ENCODE measurements at regions not wholly inside any gene's neighbourhood (a gene's known extent, or its start where the extent isn't known, plus 50 kb on each side); places are given as distances from the start of the nearest gene placed in this dataset.

DNA sequence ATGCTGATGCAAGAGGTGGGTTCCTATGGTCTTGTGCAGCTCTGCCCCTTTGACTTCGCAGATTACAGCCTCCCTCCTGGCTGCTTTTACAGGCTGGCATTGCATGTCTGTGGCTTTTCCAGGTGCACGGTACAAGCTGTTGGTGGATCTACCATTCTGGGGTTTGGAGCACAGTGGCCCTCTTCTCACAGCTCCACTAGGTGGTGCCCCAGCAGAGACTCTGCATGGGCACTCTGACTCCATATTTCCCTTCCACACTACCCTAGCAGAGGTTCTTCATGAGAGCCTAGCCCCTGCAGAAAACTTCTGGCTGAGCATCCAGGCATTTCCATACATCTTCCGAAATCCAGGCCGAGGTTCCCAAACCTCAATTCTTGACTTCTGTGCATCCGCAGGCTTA, 989.0 kb downstream of the PLA2G4A start:
- no peak overlapping the region for H3K9ac ChIP-seq (ENCODE audit: low read length in 3 of 3)
- TF ChIP-seq CTCF (IDR thresholded peaks at IDR 0.05; ENCODE audit: borderline replicate concordance, extremely low read depth, insufficient read depth) = no peak
- no peak for FAIRE-seq

GRCh38 chr1:187819086-187819485, 990.3 kb downstream of the PLA2G4A start:
- no peak overlapping the region for H3K9ac ChIP-seq (ENCODE audit: low read length in 3 of 3)
- no peak overlapping the region for H3K4me3 ChIP-seq (ENCODE audit: low read length in 3 of 3)
- H3K27ac ChIP-seq (ENCODE audit: low read depth in 2 of 2, low read length in 2 of 2) = no peak overlapping the region
- no peak for FAIRE-seq
- H3K9me3 ChIP-seq (ENCODE audit: control insufficient read depth in 2 of 3, insufficient read depth in 1 of 3, low read length in 3 of 3) = no peaks in the 10 kb centered on the region
- no peaks in the 10 kb centered on the region for H3K36me3 ChIP-seq (ENCODE audit: control insufficient read depth in 2 of 3, insufficient read depth in 3 of 3, low read length in 3 of 3)
- DNase-seq = no peak
- H3K27me3 ChIP-seq (ENCODE audit: control insufficient read depth, insufficient read depth, low read length) = no peaks in the 10 kb centered on the region
- no peak for TF ChIP-seq CTCF (IDR thresholded peaks at IDR 0.05; ENCODE audit: borderline replicate concordance, extremely low read depth, insufficient read depth)
- intact Hi-C loops (cut with DNase I) = no loop called here
- no peaks in the 10 kb centered on the region for H3K4me1 ChIP-seq (ENCODE audit: control insufficient read depth in 2 of 3, insufficient read depth in 2 of 3, low read depth in 1 of 3, low read length in 3 of 3)

More for the DNA sequence above, 989.0 kb downstream of the PLA2G4A start:
- H3K36me3 ChIP-seq (ENCODE audit: control insufficient read depth in 2 of 3, insufficient read depth in 3 of 3, low read length in 3 of 3) = no peaks in the 10 kb centered on the region
- H3K9me3 ChIP-seq (ENCODE audit: control insufficient read depth in 2 of 3, insufficient read depth in 1 of 3, low read length in 3 of 3) = no peaks in the 10 kb centered on the region
- no peaks in the 10 kb centered on the region for H3K27me3 ChIP-seq (ENCODE audit: control insufficient read depth, insufficient read depth, low read length)
- no peak overlapping the region for H3K27ac ChIP-seq (ENCODE audit: low read depth in 2 of 2, low read length in 2 of 2)
- H3K4me1 ChIP-seq (ENCODE audit: control insufficient read depth in 2 of 3, insufficient read depth in 2 of 3, low read depth in 1 of 3, low read length in 3 of 3) = no peaks in the 10 kb centered on the region
- intact Hi-C loops (cut with DNase I) = no loop called here
- H3K4me3 ChIP-seq (ENCODE audit: low read length in 3 of 3) = no peak overlapping the region
- no peak for DNase-seq

- Histone ChIP-seq H3K36me3 (ENCODE audit: control insufficient read depth in 2 of 3, insufficient read depth in 3 of 3, low read length in 3 of 3) (no peaks in the 10 kb centered on the region), H3K4me3 (ENCODE audit: low read length in 3 of 3) (no peak overlapping the region), H3K9ac (ENCODE audit: low read length in 3 of 3) (no peak overlapping the region), H3K4me1 (ENCODE audit: control insufficient read depth in 2 of 3, insufficient read depth in 2 of 3, low read depth in 1 of 3, low read length in 3 of 3) (no peaks in the 10 kb centered on the region), H3K27ac (ENCODE audit: low read depth in 2 of 2, low read length in 2 of 2) (no peak overlapping the region), H3K27me3 (ENCODE audit: control insufficient read depth, insufficient read depth, low read length) (no peaks in the 10 kb centered on the region), H3K9me3 (ENCODE audit: control insufficient read depth in 2 of 3, insufficient read depth in 1 of 3, low read length in 3 of 3) (peaks cover 0 to 3% (median 0%) of the 10 kb centered on the region in 3 donors)
- DNase-seq = no peak
- FAIRE-seq = no peak
- TF ChIP-seq CTCF (IDR thresholded peaks at IDR 0.05; ENCODE audit: borderline replicate concordance, extremely low read depth, insufficient read depth) = no peak
- intact Hi-C loops (cut with DNase I) = no loop called here
Measured at GRCh38 chr1:187836557-187836956, 1007.8 kb downstream of the PLA2G4A start.

- no peak overlapping the region for H3K4me3 ChIP-seq (ENCODE audit: low read length in 3 of 3)
- no peaks in the 10 kb centered on the region for H3K27me3 ChIP-seq (ENCODE audit: control insufficient read depth, insufficient read depth, low read length)
- intact Hi-C loops (cut with DNase I) = no loop called here
- FAIRE-seq (no peak), DNase-seq (no peak)
- peaks cover 0 to 3% (median 0%) of the 10 kb centered on the region in 3 donors for H3K9me3 ChIP-seq (ENCODE audit: control insufficient read depth in 2 of 3, insufficient read depth in 1 of 3, low read length in 3 of 3)
- TF ChIP-seq CTCF (IDR thresholded peaks at IDR 0.05; ENCODE audit: borderline replicate concordance, extremely low read depth, insufficient read depth) = no peak
- no peaks in the 10 kb centered on the region for H3K4me1 ChIP-seq (ENCODE audit: control insufficient read depth in 2 of 3, insufficient read depth in 2 of 3, low read depth in 1 of 3, low read length in 3 of 3)
- no peaks in the 10 kb centered on the region for H3K36me3 ChIP-seq (ENCODE audit: control insufficient read depth in 2 of 3, insufficient read depth in 3 of 3, low read length in 3 of 3)
- no peak overlapping the region for H3K27ac ChIP-seq (ENCODE audit: low read depth in 2 of 2, low read length in 2 of 2)
- no peak overlapping the region for H3K9ac ChIP-seq (ENCODE audit: low read length in 3 of 3)
Measured at GRCh38 chr1:187837787-187838186, 1009.0 kb downstream of the PLA2G4A start.
